Motor neuron (in vitro differentiated cells): ENCODE measurements at regions not wholly inside any gene's neighbourhood (a gene's known extent, or its start where the extent isn't known, plus 50 kb on each side); places are given as distances from the start of the nearest gene placed in this dataset.

Source experiments
- ATAC-seq, 8 experiments: fragments of 200-7000 bp; cut with Tn5 transposase; replicated peaks in 6 of 8; 2 replicates each; pipeline ENCODE4 v1.8.0; 2021; ENCODE audit warnings: mild to moderate bottlenecking in 8 of 8, moderate library complexity in 8 of 8
- H3K27ac ChIP-seq, 2 donors: fragments of 250-450 bp; sonication (Bioruptor Pico); 2 replicates each; pipeline ENCODE4 v1.9.0; 2021; ENCODE audit warnings: antibody characterized with exemption in 2 of 2, mild to moderate bottlenecking in 2 of 2, moderate library complexity in 1 of 2
- H3K4me1 ChIP-seq, 2 donors: fragments of 250-450 bp; sonication (Bioruptor Pico); replicated peaks in 1 of 2; 2 replicates each; pipeline ENCODE4 v1.6.1; 2021; ENCODE audit warnings: antibody characterized with exemption in 2 of 2, mild to moderate bottlenecking in 2 of 2, moderate library complexity in 1 of 2
- H3K4me3 ChIP-seq, 5 donors: fragments of 250-450 bp; sonication (Bioruptor Pico); 2 replicates each; pipeline ENCODE4 v1.9.0; 2021; ENCODE audit warnings: antibody characterized with exemption in 5 of 5, mild to moderate bottlenecking in 5 of 5, moderate library complexity in 4 of 5
- WGBS, 10 experiments: fragments of 450-650 bp; shearing (Covaris generic); methylation state at CpG; one replicate each; pipeline ENCODE4 v1.0.0; 2022; 5-methylcytosine and 5-hydroxymethylcytosine counted together
- in situ Hi-C, 9 experiments: fragments of 400-800 bp; cut with MboI; loops; one replicate each; pipeline ENCODE4 v1.15.0; 2021; ENCODE audit warnings: low sequenced_read_pairs in 9 of 9, low pct_unique_long_range_greater_than_20kb in 2 of 9; ENCODE audit not compliant: unreplicated experiment in 9 of 9

DNA sequence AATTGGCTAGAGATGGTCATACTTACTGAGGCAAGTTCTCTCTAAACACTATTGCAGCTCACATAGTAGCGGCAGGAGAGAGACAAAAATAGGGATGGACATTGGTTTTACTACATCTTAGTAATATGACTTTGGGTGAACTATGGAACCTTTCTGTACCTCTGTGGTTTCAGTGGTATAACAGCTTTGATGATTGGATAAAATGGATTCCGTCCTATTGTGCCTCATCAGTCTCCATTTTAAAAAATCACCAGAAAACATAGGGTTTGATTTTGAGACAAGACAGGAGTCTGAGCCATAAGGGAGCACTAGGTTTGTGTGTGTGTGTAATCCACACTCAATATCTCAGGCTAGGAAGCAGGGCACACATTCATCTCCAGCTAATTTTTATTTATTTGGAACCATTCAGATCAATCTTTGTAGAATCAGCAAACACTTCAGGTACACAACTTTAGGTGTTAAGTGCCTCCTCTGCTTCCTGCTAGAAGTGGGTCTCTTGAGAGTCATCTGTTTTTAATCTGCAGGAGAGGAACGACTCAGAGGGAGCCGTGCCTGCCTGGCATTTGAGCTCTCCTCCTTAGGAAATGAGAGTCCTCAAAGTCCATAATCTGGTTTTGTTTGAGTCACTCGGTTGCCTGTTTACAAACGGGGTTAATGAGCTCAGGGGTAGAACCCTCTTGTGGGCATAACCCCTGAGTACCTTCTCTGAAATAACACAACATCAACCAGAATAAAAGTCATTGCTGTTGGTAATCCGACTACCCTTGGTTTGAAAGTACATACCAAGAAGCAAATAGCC, 238.5 kb upstream of the BOD1L1 start:
- no peak overlapping the region for H3K4me3 ChIP-seq
- in situ Hi-C loops: no loop called here
- no peak overlapping the region for H3K27ac ChIP-seq
- WGBS, 10 experiments: 30 to 100% (median 68%) methylated on average over 1 to 5 of the region's 7 CpGs; no CpG with 5 or more reads in 2 of the 10 experiments
- no peaks in the 10 kb centered on the region for H3K4me1 ChIP-seq
- ATAC-seq: no peak

DNA sequence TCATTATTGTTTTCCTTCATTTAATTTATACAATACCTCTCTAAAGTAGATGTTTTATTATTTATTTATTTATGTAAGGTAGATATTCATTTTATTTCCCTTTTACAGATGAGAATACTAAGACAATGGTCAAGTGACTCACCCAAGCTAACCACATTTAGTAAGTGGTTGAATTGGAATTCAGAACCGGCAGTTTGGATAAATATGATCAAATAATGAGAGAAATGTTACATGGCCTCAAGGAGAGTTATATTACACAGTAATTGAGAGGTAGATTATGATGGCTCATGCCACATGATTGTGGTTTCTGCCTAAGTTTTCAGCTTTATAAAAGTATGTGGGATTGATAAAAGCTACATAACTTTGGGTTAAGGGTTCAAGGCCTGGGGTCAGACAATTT, 239.4 kb upstream of the BOD1L1 start:
- 0 to 100% (median 80%) methylated on average over 1 of the region's 1 CpG; no CpG with 5 or more reads in 4 of the 10 experiments for WGBS, 10 experiments
- Histone ChIP-seq H3K4me1 (no peaks in the 10 kb centered on the region), H3K27ac (no peak overlapping the region), H3K4me3 (no peak overlapping the region)
- ATAC-seq: no peak
- in situ Hi-C loops: no loop called here

DNA sequence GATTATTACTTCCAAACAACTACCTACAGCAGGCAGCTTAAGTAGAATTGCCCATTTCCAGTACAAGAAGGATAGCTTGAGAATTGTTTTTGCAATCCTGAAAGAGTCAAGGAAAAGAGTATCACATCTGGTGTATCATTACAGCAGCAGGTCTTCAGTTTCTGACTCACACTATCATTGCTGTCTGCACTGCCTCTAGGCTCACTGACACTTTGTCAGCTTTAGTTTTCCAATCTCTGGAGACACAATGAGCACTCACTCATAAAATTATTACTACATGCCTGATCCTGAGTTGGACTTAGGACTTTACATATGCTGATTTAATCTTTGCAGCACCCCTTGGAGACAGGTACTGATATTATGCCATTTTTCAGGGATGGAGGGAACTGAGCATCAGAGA, 244.6 kb upstream of the BOD1L1 start:
- peak in 2 of 8 experiments; percentile 51 to 65 for ATAC-seq
- Histone ChIP-seq H3K4me1 (no peaks in the 10 kb centered on the region), H3K4me3 (no peak overlapping the region), H3K27ac (no peak overlapping the region)
- in situ Hi-C loops: no loop called here

DNA sequence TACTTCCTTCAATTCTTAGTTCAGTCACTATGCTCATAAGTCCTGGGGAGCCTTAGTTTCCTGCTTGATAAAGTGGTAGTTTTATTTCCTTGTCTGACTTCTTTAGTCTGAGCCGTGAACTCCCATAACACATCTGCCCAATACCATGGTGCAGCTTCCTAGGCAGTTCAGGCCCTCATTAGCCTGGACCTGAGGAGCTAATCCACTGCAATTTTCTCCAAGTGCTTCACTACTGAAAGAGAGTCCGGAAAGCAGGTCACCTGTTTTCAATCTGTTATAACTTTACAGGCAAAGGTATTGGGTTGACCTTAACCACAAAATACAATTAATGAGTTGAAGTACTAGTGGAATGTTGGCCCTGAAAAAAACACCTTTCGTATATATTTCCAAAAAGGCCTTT, 245.4 kb upstream of the BOD1L1 start:
- 24 to 100% (median 83%) methylated on average over 1 to 3 of the region's 3 CpGs; no CpG with 5 or more reads in 1 of the 10 experiments for WGBS, 10 experiments
- no peak overlapping the region for H3K4me3 ChIP-seq
- no peaks in the 10 kb centered on the region for H3K4me1 ChIP-seq
- in situ Hi-C loops: no loop called here
- no peak for ATAC-seq
- H3K27ac ChIP-seq: no peak overlapping the region

DNA sequence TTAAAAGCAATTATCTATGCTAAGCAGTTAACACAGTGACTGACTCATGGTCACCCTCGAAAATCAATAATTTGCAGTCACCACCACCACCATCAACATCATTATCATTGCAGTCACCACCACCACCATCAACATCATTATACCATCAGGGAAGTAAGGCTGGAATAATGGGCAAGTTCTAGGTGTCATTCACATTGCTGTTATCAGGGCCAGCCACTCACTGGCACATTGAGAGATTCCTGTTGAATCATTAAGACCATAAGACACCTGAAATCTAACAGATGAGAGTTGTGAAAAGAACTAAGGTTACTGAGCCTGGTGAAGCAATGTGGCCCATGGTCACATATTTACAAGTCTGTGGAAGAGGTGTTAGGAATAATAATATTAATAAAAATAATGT, 247.7 kb upstream of the BOD1L1 start:
- H3K4me1 ChIP-seq: no peaks in the 10 kb centered on the region
- 20 to 100% (median 25%) methylated on average over 1 of the region's 1 CpG; no CpG with 5 or more reads in 6 of the 10 experiments for WGBS, 10 experiments
- H3K27ac ChIP-seq: no peak overlapping the region
- no peak for ATAC-seq
- no peak overlapping the region for H3K4me3 ChIP-seq
- in situ Hi-C loops: no loop called here

DNA sequence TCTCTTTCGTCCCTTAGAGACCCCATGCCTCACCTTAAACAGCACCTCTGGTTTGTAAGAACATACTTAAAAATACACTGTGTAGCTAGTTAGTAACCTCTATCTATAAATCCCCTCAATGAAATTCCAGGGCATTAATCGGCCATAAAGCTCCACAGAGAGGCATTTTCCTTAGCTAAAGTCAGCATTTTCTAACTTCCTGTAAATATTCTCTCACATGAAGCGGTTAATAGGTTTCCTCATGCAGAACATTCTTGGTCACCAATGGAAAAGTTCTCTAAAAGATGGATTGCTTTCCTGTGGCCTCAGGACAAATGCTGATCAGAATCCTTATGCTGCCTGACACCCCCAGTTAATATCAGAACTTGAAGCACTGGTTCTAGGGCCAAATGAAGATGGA, 248.6 kb upstream of the BOD1L1 start:
- ATAC-seq: no peak
- H3K4me3 ChIP-seq: no peak overlapping the region
- WGBS, 10 experiments: 11 to 100% (median 67%) methylated on average over 1 to 3 of the region's 3 CpGs; no CpG with 5 or more reads in 2 of the 10 experiments
- in situ Hi-C loops: no loop called here
- H3K27ac ChIP-seq: no peak overlapping the region
- H3K4me1 ChIP-seq: no peaks in the 10 kb centered on the region

DNA sequence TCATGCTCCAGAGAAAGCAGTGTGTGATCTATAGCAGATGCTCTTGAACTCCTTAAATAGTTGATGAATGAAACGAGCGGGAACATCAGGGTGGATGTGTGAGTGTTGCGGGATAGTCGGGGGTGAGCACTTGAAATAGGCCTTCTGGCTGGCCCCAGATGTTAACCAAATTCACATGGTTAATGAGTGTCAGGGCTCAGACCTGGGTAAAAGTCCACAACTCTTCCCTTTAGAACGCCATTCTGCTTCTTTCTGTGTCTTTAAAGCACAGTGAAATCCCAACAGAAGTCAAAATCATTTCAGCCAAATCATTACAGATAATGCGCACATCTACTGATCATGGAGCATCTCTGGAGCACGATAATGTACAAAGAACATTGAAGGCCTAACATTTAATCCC, 249.4 kb upstream of the BOD1L1 start:
- 20 to 93% (median 53%) methylated on average over 1 to 6 of the region's 7 CpGs for WGBS, 10 experiments
- Histone ChIP-seq H3K4me1 (no peaks in the 10 kb centered on the region), H3K4me3 (no peak overlapping the region), H3K27ac (no peak overlapping the region)
- no peak for ATAC-seq
- in situ Hi-C loops: no loop called here

DNA sequence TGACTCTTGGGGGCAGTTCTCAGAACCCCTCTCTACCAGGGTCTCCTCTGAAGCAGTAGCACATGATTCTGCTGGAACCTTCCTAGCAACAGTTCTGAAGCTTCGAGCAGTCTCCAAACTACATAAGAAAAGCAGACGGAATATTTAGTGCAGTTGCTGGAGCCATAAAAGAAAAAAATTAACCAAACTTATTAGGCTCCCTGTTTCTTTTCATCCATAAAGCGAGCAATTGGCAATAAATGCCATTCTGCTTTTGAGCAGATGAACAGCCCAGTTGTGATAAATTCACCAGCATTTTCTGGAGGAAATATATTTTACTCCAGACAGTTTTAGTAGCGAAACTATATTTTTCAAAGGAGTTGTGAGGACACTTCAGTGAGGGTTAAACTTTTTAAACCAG, 250.1 kb upstream of the BOD1L1 start:
- in situ Hi-C loops: no loop called here
- 16 to 83% (median 61%) methylated on average over 1 to 4 of the region's 4 CpGs; no CpG with 5 or more reads in 1 of the 10 experiments for WGBS, 10 experiments
- H3K4me3 ChIP-seq: no peak overlapping the region
- H3K27ac ChIP-seq: no peak overlapping the region
- H3K4me1 ChIP-seq: no peaks in the 10 kb centered on the region
- ATAC-seq: no peak

DNA sequence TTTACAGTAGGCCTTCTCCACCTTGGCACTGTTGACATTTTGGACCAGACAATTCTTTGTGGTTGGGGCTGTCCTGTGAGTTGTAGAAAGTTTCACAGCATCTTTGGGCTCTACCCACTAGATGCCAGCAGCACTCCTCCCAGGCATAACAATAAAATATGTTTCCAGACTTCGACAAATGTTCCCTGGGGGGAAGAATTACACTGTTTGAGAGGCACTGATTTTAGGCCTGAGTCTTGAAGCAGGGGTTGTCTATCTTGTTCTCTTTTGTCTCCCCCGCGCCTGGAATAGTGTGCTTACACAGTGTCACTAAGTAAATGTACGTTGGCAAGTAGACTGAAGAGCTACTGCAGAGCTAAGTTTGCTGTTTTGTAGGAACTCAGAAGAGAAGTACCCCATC, 254.4 kb upstream of the BOD1L1 start:
- Histone ChIP-seq H3K27ac (no peak overlapping the region), H3K4me1 (no peaks in the 10 kb centered on the region), H3K4me3 (no peak overlapping the region)
- 0 to 100% (median 80%) methylated on average over 1 to 4 of the region's 4 CpGs; no CpG with 5 or more reads in 1 of the 10 experiments for WGBS, 10 experiments
- ATAC-seq: peak in 2 of 8 experiments; percentile 27 to 61
- in situ Hi-C loops: no loop called here

DNA sequence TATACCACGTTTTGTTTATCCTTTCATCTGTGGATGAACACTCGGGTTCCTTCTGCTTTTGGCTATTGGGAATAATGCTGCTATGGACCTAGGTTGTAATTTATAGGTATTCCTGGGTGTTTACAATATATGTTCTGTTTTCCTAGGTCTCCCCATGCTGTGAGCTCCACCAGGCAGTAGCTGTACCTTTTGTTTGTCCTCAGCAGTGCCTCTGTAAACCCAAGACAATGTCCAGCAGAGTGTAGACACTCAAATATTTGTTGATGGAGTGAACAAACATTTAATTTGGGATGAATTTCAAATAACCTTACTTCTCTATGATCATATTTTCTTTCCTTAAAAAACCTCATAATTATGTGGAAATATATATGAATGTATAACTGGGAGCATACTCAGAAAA, 259.5 kb upstream of the BOD1L1 start:
- no peak for ATAC-seq
- in situ Hi-C loops: no loop called here
- H3K27ac ChIP-seq: no peak overlapping the region
- peaks cover 0 to 6% of the 10 kb centered on the region in 2 donors for H3K4me1 ChIP-seq
- H3K4me3 ChIP-seq: no peak overlapping the region
- 7 to 100% (median 55%) methylated on average over 1 to 2 of the region's 2 CpGs; no CpG with 5 or more reads in 2 of the 10 experiments for WGBS, 10 experiments

DNA sequence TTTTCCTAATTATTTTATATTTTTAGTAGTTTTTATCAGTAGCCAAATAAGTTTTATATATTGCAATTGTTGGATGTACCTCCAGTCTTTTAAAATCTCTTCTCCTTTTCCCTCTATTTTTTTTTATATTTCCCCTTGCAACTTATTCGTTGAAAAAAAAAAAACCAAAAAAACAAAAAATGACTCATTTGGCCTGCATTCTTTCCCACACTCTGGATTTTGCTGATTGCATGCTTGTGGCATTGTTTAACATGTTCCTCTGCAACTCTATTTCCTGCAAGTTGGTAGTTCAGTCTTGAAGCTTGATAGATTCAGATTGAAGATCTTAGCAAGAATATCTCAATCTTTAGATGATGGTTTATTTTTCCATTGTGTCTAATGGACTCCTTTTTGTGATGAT, 260.6 kb upstream of the BOD1L1 start:
- H3K27ac ChIP-seq: no peak overlapping the region
- 0 to 100% (median 74%) methylated on average over 1 of the region's 1 CpG for WGBS, 10 experiments
- no peak overlapping the region for H3K4me3 ChIP-seq
- in situ Hi-C loops: no loop called here
- ATAC-seq: peak in 1 of 8 experiments; percentile 8
- peaks cover 0 to 6% of the 10 kb centered on the region in 2 donors for H3K4me1 ChIP-seq

DNA sequence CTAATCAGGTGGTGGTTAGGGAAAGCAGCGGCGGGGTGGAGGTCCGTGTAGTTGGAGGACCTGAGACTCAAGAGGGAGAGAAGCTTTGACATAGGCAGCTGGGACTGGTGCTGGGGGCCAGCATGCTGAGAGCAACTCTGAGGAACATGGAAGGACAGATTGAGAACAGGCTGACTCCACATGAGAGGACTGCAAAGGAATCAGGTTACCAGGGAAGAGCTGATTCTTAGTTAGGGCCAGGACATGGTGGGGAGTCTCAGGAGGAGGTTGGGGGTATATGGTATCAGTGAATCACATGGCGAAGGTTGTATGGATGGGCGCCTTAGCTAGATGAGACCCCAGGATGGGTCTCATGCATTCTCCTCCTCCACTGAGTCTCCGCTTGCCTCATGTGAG, 264.0 kb upstream of the BOD1L1 start:
- 60 to 100% (median 81%) methylated on average over 1 to 5 of the region's 6 CpGs; no CpG with 5 or more reads in 3 of the 10 experiments for WGBS, 10 experiments

DNA sequence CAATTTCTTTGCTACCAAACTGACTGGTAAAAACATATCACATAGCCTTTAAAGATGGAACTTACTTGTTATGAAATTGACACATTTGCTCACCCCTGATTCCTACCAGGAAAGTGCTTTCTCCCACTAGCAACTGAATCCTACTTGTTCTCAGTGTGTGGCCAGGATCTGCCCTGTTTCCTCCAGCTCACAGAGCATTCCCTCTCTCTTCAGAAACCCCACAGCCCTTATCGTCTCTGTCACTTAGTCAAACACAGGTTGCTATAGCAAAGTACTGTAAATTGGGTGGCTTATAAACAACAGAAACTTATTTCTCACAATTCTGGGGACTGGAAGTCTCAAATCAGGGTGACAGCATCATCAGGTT, 265.2 kb upstream of the BOD1L1 start:
- peak in 2 of 8 experiments; percentile 4 to 7 for ATAC-seq
- in situ Hi-C loops: no loop called here
- Histone ChIP-seq H3K4me3 (no peak overlapping the region), H3K4me1 (peaks cover 0 to 6% of the 10 kb centered on the region in 2 donors), H3K27ac (no peak overlapping the region)
- 0 to 71% (median 60%) methylated on average over 1 of the region's 1 CpG; no CpG with 5 or more reads in 5 of the 10 experiments for WGBS, 10 experiments

More for the DNA sequence above, 264.0 kb upstream of the BOD1L1 start:
- Histone ChIP-seq H3K4me3 (no peak overlapping the region), H3K4me1 (peaks cover 0 to 6% of the 10 kb centered on the region in 2 donors), H3K27ac (no peak overlapping the region)
- in situ Hi-C loops: no loop called here
- ATAC-seq: peak in 2 of 8 experiments; percentile 30 to 42

DNA sequence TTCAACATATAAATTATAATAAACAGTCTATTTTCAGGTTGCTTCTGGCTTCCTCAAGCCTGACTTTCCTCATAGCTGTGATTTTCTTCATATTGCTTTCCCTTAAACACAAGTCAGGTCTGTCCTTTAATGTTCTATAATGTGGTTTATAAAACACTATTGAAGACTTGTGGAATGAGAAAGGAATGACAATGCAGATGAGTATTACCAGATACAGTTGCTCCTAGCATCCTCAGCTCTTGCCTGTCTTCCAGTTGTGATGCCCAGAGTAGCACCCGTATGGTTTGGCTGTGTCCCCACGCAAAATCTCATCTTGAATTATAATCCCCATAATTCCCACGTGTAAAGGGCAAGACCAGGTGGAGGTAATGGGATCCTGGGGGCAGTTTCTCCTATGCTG, 265.7 kb upstream of the BOD1L1 start:
- H3K27ac ChIP-seq: no peak overlapping the region
- peaks cover 0 to 6% of the 10 kb centered on the region in 2 donors for H3K4me1 ChIP-seq
- WGBS, 10 experiments: 40 to 100% (median 72%) methylated on average over 1 to 3 of the region's 3 CpGs; no CpG with 5 or more reads in 4 of the 10 experiments
- in situ Hi-C loops: no loop called here
- no peak for ATAC-seq
- H3K4me3 ChIP-seq: no peak overlapping the region
